Pulmonary artery endothelial cell (primary cell): ENCODE measurements at regions not wholly inside any gene's neighbourhood (a gene's known extent, or its start where the extent isn't known, plus 50 kb on each side); places are given as distances from the start of the nearest gene placed in this dataset.

ENCODE experiments used
- DNase-seq: peaks from one replicate; pipeline ENCODE4 v3.0.0-alpha.2; 2011; ENCODE audit warnings: low read depth, low spot score

DNA sequence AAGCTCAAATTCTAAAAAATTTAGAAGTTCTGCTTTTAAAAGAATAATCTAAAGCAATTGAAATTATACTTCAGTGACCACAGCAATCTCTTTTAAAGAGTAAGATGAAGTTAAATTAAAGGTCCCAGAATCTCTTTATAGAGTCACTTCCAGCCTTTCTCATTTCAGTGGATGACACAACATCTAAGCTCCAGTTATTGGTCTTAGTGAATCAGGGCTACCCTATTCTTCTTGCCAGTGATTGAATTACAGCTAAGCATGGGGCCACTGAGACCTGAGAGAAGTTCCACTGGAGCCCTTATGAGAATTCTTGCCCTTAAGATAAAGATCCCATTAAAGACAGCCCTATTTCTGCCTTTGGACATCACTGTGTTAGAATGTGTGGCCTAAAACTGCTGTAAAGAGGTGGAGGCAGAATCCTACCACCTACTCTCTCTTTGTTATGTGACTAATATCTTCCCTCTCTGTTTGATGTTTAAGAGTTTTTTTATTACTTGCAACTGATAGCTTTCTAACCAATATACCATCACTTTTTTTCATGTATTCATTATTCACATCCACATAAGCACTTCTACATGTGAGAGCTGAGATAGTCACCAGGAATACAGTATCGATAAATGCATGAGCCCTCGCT, 128.6 kb downstream of the UNC5CL start:
- no peak for DNase-seq

DNA sequence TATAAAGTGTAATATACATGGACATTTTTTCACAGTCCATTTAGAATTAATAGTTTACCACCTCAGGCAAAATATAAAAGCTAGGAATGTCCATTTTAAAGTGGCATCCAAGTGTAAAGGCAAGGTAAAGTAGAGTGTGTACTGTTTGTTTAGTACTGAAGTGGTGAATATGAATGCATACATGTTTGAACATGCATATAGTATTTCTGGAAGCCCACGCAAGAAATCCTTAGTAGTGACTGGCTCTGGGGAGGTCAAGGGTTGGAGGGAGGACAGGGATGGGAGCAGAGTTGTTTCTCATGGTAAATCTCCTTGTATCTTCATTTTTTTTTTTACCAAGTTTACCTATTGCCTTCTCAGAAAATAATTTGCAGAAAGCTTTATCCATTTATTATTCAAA, 129.2 kb downstream of the UNC5CL start:
- no peak for DNase-seq

- DNase-seq: no peak
Measured at GRCh38 chr6:40907198-40907701, 131.8 kb downstream of the UNC5CL start.

- no peak for DNase-seq
Measured at GRCh38 chr6:40906759-40907158, 132.3 kb downstream of the UNC5CL start.

DNA sequence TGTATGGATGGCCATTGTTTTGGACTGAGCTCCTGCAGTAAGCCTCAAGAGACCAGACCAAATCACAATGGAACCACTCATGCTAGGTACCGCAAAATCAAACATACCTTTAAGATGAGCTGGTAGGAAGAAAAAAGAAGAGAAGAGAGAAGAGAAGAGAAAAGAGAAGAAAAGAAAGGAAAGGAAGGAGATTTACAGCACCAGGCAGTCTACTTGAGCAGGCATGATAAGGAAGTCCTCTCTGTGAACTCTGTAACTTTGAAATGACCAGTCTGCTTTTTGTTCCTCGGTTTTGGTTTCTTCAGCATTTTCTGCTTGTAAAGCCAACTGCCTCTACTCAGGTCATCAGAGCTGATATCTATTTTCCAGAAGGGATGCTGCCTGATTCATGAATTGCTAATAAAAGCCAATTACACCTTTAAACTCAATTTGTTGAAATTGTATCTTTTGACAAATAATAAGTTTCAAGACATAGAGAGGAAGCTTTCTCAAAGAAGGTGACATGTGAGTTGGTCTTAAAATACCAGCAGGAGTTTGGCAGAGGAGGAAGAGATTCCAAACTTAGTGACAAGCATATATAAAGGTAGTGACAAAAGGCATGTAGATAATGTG, 134.3 kb downstream of the UNC5CL start:
- no peak for DNase-seq

GRCh38 chr6:40903456-40903855, 135.6 kb downstream of the UNC5CL start:
- DNase-seq: no peak

DNA sequence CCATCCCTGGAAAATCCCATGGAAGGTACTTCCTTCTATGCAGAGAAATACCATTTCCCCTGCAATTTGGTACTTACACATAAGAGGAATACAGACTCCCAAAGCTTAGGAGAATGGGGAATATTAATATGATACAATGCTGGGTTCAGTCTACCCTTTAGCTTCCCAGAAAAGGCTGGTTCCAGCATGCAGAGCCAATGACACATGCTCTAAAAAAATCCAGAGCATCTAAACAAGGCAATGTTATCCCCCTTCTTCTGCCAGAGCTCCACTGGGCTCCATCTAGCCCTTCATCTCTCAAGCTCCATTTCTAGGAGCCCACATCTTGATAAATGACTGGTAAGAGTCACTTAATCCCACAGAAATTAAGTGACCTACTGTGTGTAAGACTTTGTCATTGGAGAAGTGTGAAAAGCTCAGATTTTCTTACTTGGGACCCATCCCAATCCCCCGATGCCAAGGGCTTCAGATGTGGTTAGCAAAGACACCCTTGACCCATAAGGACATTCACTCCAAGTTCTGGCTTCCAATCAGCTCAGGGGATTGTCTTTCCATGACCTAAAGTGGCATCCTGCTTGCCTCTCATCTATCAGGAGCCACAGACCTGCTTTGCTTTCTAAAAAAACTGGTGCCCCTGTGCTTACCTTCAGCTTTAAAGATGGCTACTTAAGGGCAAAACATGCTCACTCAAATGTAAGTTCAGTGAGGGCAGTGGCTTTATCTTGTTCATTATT, 137.5 kb downstream of the UNC5CL start:
- no peak for DNase-seq

- DNase-seq: no peak
Measured at GRCh38 chr6:40900791-40901190, 138.2 kb downstream of the UNC5CL start.

DNA sequence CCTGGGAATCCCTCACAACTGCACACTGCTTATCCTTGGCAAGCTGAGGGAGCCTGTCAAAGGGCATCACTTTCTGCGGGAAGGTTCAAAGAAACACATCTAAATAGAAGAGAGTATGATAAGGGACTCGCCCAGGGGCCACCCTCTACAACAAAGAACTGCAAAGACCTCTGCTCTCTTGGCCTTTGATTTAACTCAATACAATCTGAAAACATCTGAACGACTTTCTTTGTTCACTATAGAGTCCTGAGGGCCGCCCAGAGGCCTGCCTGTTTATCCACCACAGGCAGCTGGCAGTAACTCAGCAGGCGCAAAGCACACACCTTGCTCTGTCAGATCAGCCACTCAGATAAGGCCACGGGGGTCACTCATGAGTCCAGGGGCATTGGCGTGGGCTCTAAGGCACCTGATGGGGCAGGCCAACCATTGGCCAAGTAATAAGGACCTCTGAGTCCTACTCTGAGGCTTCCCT, 139.3 kb downstream of the UNC5CL start:
- DNase-seq: no peak

DNA sequence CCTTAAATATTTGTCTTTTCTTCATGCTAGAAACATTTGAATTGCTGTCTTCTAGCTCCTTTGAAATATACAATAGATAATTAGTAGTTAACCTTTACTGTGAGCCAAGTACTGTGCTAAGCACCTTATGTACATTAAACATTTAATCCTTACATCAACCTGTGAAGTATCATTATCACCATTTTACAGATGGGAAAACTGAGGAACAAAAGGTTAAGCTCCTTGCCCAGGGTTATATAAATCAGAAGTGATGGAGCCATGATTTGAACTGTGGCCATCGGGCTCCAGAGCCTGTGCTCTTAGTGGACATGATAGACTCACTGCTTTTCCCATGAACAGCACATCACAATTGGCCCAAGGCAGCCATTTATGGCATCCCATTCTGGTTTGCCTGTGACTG, 140.9 kb downstream of the UNC5CL start:
- DNase-seq: no peak

DNA sequence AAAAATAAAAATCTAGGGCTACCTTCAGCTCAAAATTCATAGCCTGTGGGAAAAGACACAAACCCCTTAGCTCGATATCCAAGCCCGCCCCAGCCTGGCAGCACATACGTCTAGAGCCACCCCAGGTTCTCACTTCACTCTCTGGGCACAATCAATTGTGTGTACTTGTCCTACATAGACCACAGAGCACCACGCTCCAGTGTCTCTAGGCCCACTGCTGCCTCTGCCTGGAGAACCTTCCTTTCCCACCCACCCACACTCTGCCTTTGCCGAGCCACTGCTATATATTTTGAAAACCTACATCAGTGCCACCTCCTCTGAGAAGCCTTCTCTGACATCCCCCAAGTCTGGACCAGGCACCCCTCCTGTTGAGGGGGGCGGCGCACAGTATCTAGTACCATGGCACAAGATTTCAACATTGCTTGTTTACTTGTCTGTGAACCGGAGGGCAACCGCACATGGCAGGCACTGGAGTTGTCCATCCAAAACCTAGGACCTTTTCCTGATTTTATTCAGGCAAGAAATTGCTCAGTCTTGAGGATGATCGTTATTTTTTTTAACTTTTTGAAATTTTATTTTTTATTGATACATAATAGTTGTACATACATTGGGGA, 141.5 kb downstream of the UNC5CL start:
- DNase-seq: no peak

DNA sequence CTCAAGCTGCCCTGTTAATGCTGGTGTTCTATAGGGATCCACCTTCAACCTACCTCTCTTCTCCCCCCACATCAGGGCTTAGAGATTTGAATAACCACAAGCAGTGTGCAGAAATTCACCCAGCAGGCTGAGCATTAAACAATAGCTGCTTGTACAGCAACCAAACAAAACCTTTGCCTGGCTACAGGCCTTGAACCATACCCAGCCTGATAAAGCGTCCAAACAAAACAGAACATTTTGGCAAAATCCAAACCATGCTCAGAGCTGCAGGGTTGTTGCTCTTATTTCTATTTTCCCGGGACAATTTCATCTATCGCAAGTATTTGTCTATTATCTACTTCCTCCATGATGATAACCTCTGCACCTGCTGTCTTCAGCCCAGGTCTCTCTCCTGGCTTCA, 142.3 kb downstream of the UNC5CL start:
- DNase-seq: no peak

GRCh38 chr6:40894962-40895799, 143.8 kb downstream of the UNC5CL start:
- DNase-seq: no peak

- no peak for DNase-seq
Measured at GRCh38 chr6:40893021-40893420, 146.0 kb downstream of the UNC5CL start.

DNA sequence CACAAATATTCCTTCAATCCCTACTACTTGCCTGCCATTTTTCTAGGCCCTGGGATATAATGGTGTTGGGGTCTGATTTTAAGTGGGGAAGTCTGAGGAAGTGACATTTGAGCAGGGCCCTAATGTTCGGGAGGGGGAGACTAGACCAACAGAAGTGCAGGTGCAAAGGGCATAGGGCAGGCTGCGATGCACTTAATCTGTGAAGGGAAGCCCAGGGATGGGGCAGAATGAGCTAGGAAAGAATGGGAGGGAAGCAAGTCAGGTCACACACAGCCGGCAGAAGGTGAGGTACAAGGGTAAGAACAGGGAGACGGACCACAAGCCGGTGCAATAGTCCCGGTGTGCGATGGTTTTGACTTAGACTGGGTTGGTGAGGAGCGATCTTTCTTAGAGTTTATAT, 146.8 kb downstream of the UNC5CL start:
- no peak for DNase-seq

DNA sequence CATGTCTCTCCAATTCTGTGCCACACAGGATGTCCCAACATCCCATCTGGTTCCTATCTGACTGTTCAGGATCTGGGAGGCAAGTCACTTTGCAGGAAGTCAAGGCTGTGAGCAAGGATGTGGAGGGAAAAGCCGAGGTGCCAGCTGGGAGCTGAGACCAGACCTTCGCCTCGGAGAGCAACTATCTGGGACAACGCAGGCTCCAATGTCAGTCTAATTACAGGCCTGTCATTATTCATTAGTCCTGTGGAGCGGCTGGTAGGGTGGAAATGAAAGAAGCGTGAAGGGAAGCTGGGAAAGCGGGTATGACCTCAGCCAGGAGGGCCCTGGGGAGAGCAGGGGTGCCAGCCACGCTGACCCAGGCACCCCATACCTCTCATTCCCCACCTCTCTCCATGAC, 147.3 kb downstream of the UNC5CL start:
- DNase-seq: no peak

DNA sequence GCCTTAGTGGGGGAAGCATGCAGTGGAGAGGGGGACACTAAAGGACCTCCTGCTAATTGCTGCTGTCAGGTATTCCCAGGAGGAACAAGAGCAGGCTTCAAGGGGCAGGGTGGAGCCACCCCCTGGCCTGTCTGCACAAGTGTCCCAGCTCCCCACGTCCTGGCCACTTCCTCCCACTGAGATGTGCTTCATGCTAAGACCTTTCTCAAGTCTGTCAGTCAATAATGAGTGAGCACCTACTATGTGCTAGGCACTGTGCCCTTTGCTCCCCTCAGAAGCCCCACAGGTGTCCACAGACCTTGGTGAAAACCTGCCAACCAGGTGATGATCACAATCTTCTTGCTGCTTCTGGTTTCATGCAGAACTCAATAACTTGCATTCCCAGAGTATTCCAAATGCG, 147.9 kb downstream of the UNC5CL start:
- DNase-seq: no peak

- DNase-seq: no peak
Measured at GRCh38 chr6:40889137-40889832, 149.7 kb downstream of the UNC5CL start.

DNA sequence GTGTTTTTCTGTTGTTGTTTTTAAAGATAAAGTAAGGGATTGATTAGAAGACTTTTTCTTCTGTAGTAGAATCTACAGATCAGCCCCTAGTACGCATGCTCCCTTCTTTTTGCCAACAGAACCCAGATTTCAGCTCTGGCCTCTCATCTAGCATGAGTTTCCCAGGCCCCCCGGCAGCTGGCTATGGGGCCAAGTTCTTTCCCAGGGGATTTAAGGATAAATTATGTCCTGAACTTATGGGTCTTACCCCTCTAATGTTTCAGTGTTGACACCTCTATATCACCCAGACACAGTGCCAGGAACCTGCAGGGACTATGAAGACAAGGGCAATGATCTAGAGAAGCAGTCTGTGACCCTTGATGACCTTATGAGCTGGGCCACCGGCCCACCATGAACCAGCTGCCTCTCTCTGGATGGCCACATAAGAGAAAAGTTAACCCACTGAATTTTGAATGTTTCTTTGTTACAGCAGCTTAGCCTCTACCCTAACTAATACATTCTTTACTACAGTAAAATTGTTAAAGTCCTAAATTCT, 150.5 kb downstream of the UNC5CL start:
- DNase-seq: no peak

GRCh38 chr6:40887792-40888340, 151.2 kb downstream of the UNC5CL start:
- DNase-seq: no peak
